HEK293T (cell line): ENCODE measurements at regions not wholly inside any gene's neighbourhood (a gene's known extent, or its start where the extent isn't known, plus 50 kb on each side); places are given as distances from the start of the nearest gene placed in this dataset.

Experiments
- CTCF ChIA-PET: fragments of 350-600 bp; formaldehyde crosslinking; extraction: SDS; loops from one replicate; lab custom pipeline; 2021; ENCODE audit warnings: antibody characterized with exemption, inconsistent platforms; lab: Yijun Ruan, JAX
- POLR2A ChIA-PET: fragments of 350-600 bp; formaldehyde crosslinking; extraction: SDS; loops from one replicate; lab custom pipeline; 2020; ENCODE audit warnings: antibody characterized with exemption, inconsistent platforms; lab: Yijun Ruan, JAX
- DNase-seq: peaks from one replicate; pipeline ENCODE4 v3.0.0; 2012; ENCODE audit warnings: mixed read lengths; ENCODE audit errors: extremely low spot score
- ARNT ChIP-seq: fragments of 450-650 bp; IDR thresholded peaks from 2 replicates; pipeline ENCODE4 v1.6.1; 2017; ENCODE audit warnings: mild to moderate bottlenecking
- BHLHE40 ChIP-seq: fragments of 450-650 bp; IDR thresholded peaks from 2 replicates; pipeline ENCODE4 v1.6.1; 2016; ENCODE audit warnings: mild to moderate bottlenecking, moderate library complexity, borderline replicate concordance
- CTBP1 ChIP-seq: fragments of 450-650 bp; IDR thresholded peaks from 2 replicates; pipeline ENCODE4 v1.6.1; 2016; ENCODE audit warnings: borderline replicate concordance
- ELF4 ChIP-seq: fragments of 450-650 bp; IDR thresholded peaks from 2 replicates; pipeline ENCODE4 v1.6.1; 2017; ENCODE audit warnings: antibody characterized with exemption
- FOXA1 ChIP-seq: fragments of 450-650 bp; IDR thresholded peaks from 2 replicates; pipeline ENCODE4 v1.6.1; 2016; ENCODE audit warnings: mild to moderate bottlenecking
- FOXK2 ChIP-seq: fragments of 450-650 bp; IDR thresholded peaks from 2 replicates; pipeline ENCODE4 v1.6.1; 2016; ENCODE audit warnings: mild to moderate bottlenecking
- FOXM1 ChIP-seq: fragments of 450-650 bp; IDR thresholded peaks from 2 replicates; pipeline ENCODE4 v1.6.1; 2017; ENCODE audit warnings: mild to moderate bottlenecking, borderline replicate concordance
- HDGF ChIP-seq: fragments of 450-650 bp; IDR thresholded peaks from 2 replicates; pipeline ENCODE4 v1.6.1; 2017; ENCODE audit warnings: antibody characterized with exemption, borderline replicate concordance
- L3MBTL2 ChIP-seq: fragments of 450-650 bp; conservative IDR thresholded peaks from 2 replicates; pipeline ENCODE4 v1.6.1; 2016; ENCODE audit warnings: mild to moderate bottlenecking
- LEF1 ChIP-seq: fragments of 450-650 bp; IDR thresholded peaks from 2 replicates; pipeline ENCODE4 v1.6.1; 2017; ENCODE audit warnings: mild to moderate bottlenecking, borderline replicate concordance
- NFRKB ChIP-seq: fragments of 450-650 bp; IDR thresholded peaks from 2 replicates; pipeline ENCODE4 v1.6.1; 2016; ENCODE audit warnings: mild to moderate bottlenecking, moderate library complexity
- SP1 ChIP-seq: fragments of 450-650 bp; IDR thresholded peaks from 2 replicates; pipeline ENCODE4 v1.6.1; 2017
- SUZ12 ChIP-seq: fragments of 450-650 bp; IDR thresholded peaks from 2 replicates; pipeline ENCODE4 v1.6.1; 2016; ENCODE audit warnings: mild to moderate bottlenecking
- TARDBP ChIP-seq: fragments of 450-650 bp; IDR thresholded peaks from 2 replicates; pipeline ENCODE4 v1.6.1; 2016
- ZNF384 ChIP-seq: fragments of 450-650 bp; IDR thresholded peaks from 2 replicates; pipeline ENCODE4 v1.6.1; 2016
- TF ChIP-seq, protein P1 (sequence below): fragments of 450-650 bp; IDR thresholded peaks from 2 replicates; pipeline ENCODE4 v1.6.1; 2016

DNA sequence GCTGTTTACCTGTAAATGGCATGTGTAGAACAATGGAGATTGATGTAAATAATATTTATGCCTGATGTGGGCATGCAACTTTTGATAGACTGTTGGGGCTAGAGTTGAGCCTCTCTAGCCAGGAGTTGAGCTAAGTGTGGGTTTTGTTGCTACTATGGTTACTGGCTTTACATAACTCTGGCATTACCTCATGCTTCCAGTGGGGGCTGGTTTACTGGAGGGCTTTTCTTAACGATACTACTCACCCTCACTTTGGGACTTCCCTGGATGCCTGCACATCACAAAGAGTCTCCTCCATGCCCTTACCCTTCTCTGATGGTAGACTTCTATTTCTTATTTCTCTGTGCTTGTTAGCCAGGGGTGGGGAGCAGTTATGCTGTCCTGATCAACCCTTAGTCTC, 524.6 kb upstream of the CDH4 start:
- no peak for DNase-seq
- POLR2A ChIA-PET = no interaction called here
- CTCF ChIA-PET = no interaction called here
- no peak for TF ChIP-seq NFRKB
- TF ChIP-seq L3MBTL2 = no peak
- TF ChIP-seq TARDBP = no peak
- no peak for TF ChIP-seq BHLHE40
- TF ChIP-seq ELF4 = no peak
- no peak for TF ChIP-seq SUZ12
- TF ChIP-seq FOXA1 = no peak

DNA sequence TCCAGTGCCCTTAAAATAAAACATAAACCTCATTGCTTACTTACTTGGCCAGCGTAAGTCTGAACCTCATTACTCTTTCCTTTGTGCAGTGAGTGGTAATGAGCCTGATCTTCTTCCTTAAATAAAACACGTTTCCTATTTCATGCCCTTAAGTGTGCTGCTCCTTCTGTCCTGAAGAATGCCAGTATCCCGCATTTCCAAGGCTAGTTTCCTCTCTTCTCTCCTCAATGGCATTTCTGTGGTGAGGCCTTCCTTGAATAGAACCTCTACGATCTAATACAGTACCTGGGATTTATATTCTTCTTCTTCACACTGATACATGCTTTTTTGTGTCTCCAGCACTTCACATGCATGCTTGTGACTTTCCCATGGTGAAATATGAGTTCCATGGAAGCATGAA, 523.4 kb upstream of the CDH4 start:
- ChIA-PET CTCF (no interaction called here), POLR2A (no interaction called here)
- no peak for TF ChIP-seq ZNF384
- no peak for DNase-seq

DNA sequence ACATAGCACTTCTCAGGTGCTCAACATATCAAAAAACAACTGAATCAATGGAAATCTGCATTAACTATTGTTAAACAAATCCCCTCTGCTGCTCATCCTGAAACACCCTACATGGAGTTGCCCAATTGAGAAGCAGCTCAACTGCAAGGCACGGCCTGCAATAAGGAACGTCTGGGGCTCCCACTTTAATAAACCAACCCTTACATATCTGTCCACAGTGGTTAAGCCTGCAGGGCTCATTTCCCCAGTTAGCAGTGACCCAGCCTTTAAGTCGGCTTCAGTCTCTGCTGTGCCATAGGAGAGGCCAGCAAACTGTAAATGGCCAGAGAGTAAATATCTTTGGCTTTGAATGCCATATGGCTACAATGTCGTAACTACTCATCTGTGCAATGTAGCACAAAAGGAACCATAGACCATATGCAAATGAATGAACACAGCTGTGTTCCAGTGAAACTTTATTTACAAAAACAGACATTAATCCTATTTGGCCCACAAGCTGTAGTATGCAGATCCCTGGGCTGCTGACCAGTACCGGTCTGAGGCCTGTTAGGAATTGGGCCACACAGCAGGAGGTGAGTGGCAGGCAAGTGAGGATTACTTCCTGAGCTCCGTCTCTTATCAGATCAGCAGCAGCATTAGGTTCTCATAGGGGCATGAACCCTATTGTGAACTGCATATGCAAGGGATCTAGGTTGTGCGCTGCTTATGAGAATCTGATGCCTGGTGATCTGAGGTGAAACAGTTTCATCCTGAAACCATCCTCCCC, 522.7 kb upstream of the CDH4 start:
- DNase-seq = no peak
- CTCF ChIA-PET = no interaction called here
- no peak for TF ChIP-seq CTBP1
- no peak for TF ChIP-seq TARDBP
- no peak for TF ChIP-seq SP1
- TF ChIP-seq ARNT = no peak
- TF ChIP-seq, protein P1, sequence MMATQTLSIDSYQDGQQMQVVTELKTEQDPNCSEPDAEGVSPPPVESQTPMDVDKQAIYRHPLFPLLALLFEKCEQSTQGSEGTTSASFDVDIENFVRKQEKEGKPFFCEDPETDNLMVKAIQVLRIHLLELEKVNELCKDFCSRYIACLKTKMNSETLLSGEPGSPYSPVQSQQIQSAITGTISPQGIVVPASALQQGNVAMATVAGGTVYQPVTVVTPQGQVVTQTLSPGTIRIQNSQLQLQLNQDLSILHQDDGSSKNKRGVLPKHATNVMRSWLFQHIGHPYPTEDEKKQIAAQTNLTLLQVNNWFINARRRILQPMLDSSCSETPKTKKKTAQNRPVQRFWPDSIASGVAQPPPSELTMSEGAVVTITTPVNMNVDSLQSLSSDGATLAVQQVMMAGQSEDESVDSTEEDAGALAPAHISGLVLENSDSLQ = no peak
- no peak for TF ChIP-seq FOXK2
- TF ChIP-seq SUZ12 = no peak
- no peak for TF ChIP-seq FOXA1
- TF ChIP-seq ZNF384 = no peak
- no peak for TF ChIP-seq BHLHE40
- no peak for TF ChIP-seq NFRKB
- TF ChIP-seq HDGF = no peak
- no peak for TF ChIP-seq ELF4
- TF ChIP-seq L3MBTL2 = no peak
- TF ChIP-seq LEF1 = no peak
- no peak for TF ChIP-seq FOXM1
- POLR2A ChIA-PET = no interaction called here

DNA sequence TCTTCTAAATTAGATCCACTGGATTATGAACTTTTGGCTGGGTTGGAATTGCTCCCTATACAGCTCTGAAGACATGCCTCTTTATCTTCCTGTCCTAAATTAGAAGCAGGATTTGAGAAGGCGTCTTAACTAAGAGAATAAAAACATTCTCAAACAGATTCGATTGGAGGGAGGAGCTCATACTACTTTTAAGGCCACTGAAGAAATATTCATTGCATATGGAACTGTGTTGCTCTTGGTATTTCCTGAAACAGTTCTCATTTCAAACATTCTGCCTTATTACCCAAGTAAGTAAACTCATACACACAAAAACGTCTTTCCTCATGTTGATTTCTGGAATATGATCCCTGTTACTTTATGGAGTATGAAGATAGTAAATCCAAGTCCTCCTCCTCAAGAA, 519.7 kb upstream of the CDH4 start:
- no peak for DNase-seq
- POLR2A ChIA-PET = no interaction called here
- no peak for TF ChIP-seq BHLHE40
- TF ChIP-seq TARDBP = no peak
- no peak for TF ChIP-seq FOXM1
- no peak for TF ChIP-seq SP1
- no peak for TF ChIP-seq ARNT
- TF ChIP-seq ZNF384 = no peak
- no peak for TF ChIP-seq FOXK2
- TF ChIP-seq ELF4 = no peak
- TF ChIP-seq, protein P1 = no peak
- no peak for TF ChIP-seq L3MBTL2
- TF ChIP-seq HDGF = no peak
- no peak for TF ChIP-seq CTBP1
- TF ChIP-seq SUZ12 = no peak
- CTCF ChIA-PET = interaction anchor here (0.6 kb wide), 1 partner anchor 566 kb away, joined by 6 read pairs; no protein-coding TSS in a partner anchor

DNA sequence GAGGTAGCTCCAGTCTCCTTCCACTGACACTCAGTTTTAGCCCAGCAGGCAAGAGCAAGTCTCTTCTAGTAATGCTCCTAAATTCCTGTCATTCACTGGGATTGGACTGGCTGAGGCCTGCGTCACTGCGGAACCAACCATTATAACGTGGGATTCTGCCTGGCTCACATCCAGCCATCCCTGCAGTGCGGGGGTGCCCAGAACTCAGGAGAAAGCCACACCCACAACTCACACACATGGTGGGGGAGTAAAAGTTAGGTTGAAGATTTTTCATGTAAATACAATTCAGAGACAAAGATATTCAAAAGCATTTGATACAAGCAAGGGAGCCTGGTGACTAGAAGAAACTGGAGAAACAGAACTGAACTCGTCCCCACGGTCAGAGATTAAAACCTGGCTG, 504.0 kb upstream of the CDH4 start:
- TF ChIP-seq HDGF = no peak
- no peak for TF ChIP-seq BHLHE40
- TF ChIP-seq ELF4 = no peak
- TF ChIP-seq, protein P1 = no peak
- ChIA-PET CTCF (no interaction called here), POLR2A (no interaction called here)
- DNase-seq = no peak

DNA sequence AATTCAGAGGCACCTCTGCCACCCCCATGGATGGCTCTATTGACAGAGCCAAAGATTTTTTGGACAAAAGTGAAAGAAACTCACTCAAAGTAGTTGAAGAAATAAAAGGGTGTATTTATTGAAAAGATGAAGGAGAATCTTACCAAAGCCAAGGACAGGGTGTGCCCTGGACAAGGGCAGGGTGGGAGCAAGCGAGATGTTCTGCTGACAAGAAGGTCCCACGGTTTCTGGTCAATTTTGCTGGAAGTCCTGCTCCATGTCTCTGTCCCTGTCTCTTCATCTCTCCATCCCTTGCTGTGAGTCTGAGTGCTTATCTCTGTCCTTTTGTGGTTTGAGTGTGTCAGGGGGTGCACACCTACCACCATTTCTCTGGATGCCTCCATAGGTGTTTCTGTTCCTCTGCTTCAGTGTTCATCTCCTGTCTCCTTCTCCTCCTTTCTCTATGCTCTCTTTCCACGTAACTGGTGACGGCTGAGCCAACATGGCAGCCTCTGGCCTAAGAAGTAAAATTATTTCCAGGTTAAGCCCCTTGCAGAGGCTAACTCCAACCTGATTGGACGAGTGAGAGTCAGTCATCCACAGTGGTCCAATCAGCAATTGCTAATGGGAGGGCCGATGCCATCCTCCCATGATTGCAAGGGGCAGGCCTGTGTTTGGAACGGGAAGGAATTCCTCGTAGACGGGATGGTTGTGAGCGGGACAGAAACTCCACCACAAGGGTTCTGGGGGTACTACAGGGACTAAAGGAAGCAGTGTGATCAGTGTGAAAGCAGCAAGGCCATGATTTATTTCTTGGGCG, 502.1 kb upstream of the CDH4 start:
- TF ChIP-seq, protein P1 = peak; percentile 92
- no peak for TF ChIP-seq HDGF
- peak; percentile 19 for DNase-seq
- POLR2A ChIA-PET = no interaction called here
- CTCF ChIA-PET = no interaction called here
